ENCODE measurements at regions not wholly inside any gene's neighbourhood (a gene's known extent, or its start where the extent isn't known, plus 50 kb on each side); places are given as distances from the start of the nearest gene placed in this dataset.
"Not testable (repeated sequence)": the region's sequence is repeated elsewhere in the genome, so short reads cannot be mapped to it uniquely, and the experiment has no call there.

GRCh38 chr21:10465524-10466110, 55.8 kb upstream of the TPTE start:
- not testable (repeated sequence) for TF ChIP-seq CTCF, POLR2A (IDR thresholded peaks at IDR 0.05)

Data from heart left ventricle (tissue), 13 donors.